Right lobe of liver (tissue), 4 donors: ENCODE measurements at regions not wholly inside any gene's neighbourhood (a gene's known extent, or its start where the extent isn't known, plus 50 kb on each side); places are given as distances from the start of the nearest gene placed in this dataset.

ENCODE experiments used
- CTCF ChIP-seq, 4 donors: fragments of 200-600 bp in 3 of 4; fragments of 450-650 bp in 1 of 4; IDR thresholded peaks; one replicate each; pipeline versions ENCODE4 v1.5.1 to v1.8.0; 2016 to 2022; ENCODE audit warnings: antibody characterized with exemption in 4 of 4, mild to moderate bottlenecking in 2 of 4
- POLR2A ChIP-seq: fragments of 450-650 bp; IDR thresholded peaks from one replicate; pipeline ENCODE4 v1.6.1; 2017; ENCODE audit warnings: antibody characterized with exemption, mild to moderate bottlenecking
- donor health status: DM: no; HTN: no; CAD: no.
- donor health status: DM: no; HTN: no; CAD: no.
- donor health status: DM: no; HTN: yes; CAD: no.

GRCh38 chr15:96108405-96108804 is 222.1 kb upstream of the NR2F2 start:
- TF ChIP-seq CTCF (IDR thresholded peaks at IDR 0.05): no peak
- no peak for TF ChIP-seq POLR2A
